Prostate gland (tissue), 2 donors: ENCODE measurements at regions not wholly inside any gene's neighbourhood (a gene's known extent, or its start where the extent isn't known, plus 50 kb on each side); places are given as distances from the start of the nearest gene placed in this dataset.

Experiments used
- DNase-seq: peaks from one replicate; pipeline ENCODE4 v3.0.0-alpha.2; 2019; ENCODE audit warnings: low spot score
- H3K27ac ChIP-seq, 2 donors: fragments of 200-600 bp; sonication (generic); 2 replicates each; pipeline ENCODE4 v1.5.1; 2017 to 2019
- H3K27me3 ChIP-seq: fragments of 200-600 bp; sonication (generic); replicated peaks from 2 replicates; pipeline ENCODE4 v1.5.1; 2019; ENCODE audit not compliant: insufficient read depth
- H3K36me3 ChIP-seq, 2 donors: fragments of 200-600 bp; sonication (generic); 1 replicate in 1 of 2; 2 replicates in 1 of 2; pipeline versions ENCODE4 v1.5.1 to v1.8.1; 2017 to 2019
- H3K4me1 ChIP-seq: fragments of 200-600 bp; sonication (generic); replicated peaks from 2 replicates; pipeline ENCODE4 v1.5.1; 2019
- H3K4me3 ChIP-seq, 2 donors: fragments of 200-600 bp; sonication (generic); 2 replicates each; pipeline ENCODE4 v1.5.1; 2017 to 2019
- H3K9me3 ChIP-seq: fragments of 200-600 bp; sonication (generic); 2 replicates; pipeline ENCODE4 v1.5.1; 2017
- CTCF ChIP-seq, 4 experiments: fragments of 200-600 bp in 2 of 4; fragments of 450-650 bp in 2 of 4; sonication (generic) in 2 of 4; IDR thresholded peaks; 1 replicate in 3 of 4; 2 replicates in 1 of 4; pipeline ENCODE4 v1.5.1; 2016 to 2019; ENCODE audit warnings: antibody characterized with exemption in 4 of 4, mild to moderate bottlenecking in 2 of 4, moderate library complexity in 2 of 4
- POLR2A ChIP-seq: fragments of 450-650 bp; IDR thresholded peaks from one replicate; pipeline ENCODE4 v1.6.1; 2016; ENCODE audit warnings: antibody characterized with exemption, mild to moderate bottlenecking
- POLR2AphosphoS5 ChIP-seq: sonication (generic); formaldehyde crosslinking; IDR thresholded peaks from one replicate; pipeline ENCODE4 v1.6.1; 2017; ENCODE audit warnings: antibody characterized with exemption
- whole genome bisulfite sequencing: methylation state at CpG from one replicate; pipeline ENCODE4 v1.1.5; 2018; 5-methylcytosine and 5-hydroxymethylcytosine counted together
- intact Hi-C: fragments of 100-400 bp; cut with DNase I; formaldehyde crosslinking; loops from one replicate; pipeline ENCODE4 v1.14.2; 2022

DNA sequence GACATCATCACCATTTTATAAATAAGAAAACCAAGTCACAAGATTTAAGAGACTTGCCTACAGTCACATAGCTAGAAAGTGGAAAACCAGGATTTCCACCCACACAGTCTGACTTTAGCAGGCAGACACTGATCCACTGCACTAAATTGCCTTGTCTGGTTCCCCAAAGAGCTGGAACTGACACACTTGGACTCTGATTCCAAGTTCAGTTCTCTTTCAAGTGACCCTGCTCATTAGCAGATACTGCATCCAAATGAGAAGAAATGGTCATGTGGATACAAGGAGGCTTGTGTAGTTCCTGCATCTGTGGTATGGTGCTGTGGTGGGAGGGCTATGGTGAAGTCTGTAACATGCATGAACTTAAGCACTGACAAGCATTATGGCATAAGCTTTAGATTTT is 180.1 kb upstream of the MKLN1 start:
- no peak overlapping the region for H3K27ac ChIP-seq
- no peaks in the 10 kb centered on the region for H3K36me3 ChIP-seq
- TF ChIP-seq CTCF (IDR thresholded peaks at IDR 0.05): no peak
- TF ChIP-seq POLR2A: no peak
- TF ChIP-seq POLR2AphosphoS5: no peak
- intact Hi-C loops: no loop called here
- no peaks in the 10 kb centered on the region for H3K27me3 ChIP-seq
- no peak overlapping the region for H3K4me3 ChIP-seq
- no peak for DNase-seq
- no peaks in the 10 kb centered on the region for H3K9me3 ChIP-seq
- H3K4me1 ChIP-seq: no peaks in the 10 kb centered on the region

DNA sequence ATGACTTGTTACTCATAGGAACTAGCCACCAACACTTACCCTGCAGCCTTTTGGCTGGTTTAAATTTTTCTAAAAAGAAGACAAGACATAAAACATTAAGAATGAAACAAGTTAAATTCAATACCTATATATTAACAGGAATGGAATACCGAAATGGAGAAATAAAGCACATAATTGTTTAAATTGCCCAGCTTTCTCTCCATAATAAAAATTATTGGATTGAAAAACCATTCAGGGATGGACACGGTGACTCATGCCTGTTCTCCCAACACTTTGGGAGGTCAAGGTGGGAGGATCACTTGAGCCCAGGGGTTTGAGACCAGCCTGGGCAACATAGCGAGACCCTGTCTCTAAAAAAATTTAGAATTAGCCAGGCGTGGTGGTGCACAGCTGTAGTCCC is 179.4 kb upstream of the MKLN1 start:
- Histone ChIP-seq H3K27ac (no peak overlapping the region), H3K4me3 (no peak overlapping the region), H3K36me3 (no peaks in the 10 kb centered on the region), H3K4me1 (no peaks in the 10 kb centered on the region), H3K9me3 (no peaks in the 10 kb centered on the region), H3K27me3 (no peaks in the 10 kb centered on the region)
- no peak for DNase-seq
- intact Hi-C loops: no loop called here
- no peak for TF ChIP-seq POLR2A
- TF ChIP-seq POLR2AphosphoS5: no peak
- TF ChIP-seq CTCF (IDR thresholded peaks at IDR 0.05): no peak
- WGBS: 90% methylated on average over 4 of the region's 4 CpGs

- WGBS: 84% methylated on average over 10 of the region's 10 CpGs
- Histone ChIP-seq H3K4me1 (no peaks in the 10 kb centered on the region), H3K36me3 (no peaks in the 10 kb centered on the region), H3K9me3 (no peaks in the 10 kb centered on the region), H3K27ac (no peak overlapping the region), H3K4me3 (no peak overlapping the region), H3K27me3 (no peaks in the 10 kb centered on the region)
- DNase-seq: no peak
- intact Hi-C loops: no loop called here
- no peak for TF ChIP-seq POLR2A
- TF ChIP-seq CTCF (IDR thresholded peaks at IDR 0.05): no peak
- no peak for TF ChIP-seq POLR2AphosphoS5
Measured at GRCh38 chr7:131148708-131149428, 178.8 kb upstream of the MKLN1 start.

DNA sequence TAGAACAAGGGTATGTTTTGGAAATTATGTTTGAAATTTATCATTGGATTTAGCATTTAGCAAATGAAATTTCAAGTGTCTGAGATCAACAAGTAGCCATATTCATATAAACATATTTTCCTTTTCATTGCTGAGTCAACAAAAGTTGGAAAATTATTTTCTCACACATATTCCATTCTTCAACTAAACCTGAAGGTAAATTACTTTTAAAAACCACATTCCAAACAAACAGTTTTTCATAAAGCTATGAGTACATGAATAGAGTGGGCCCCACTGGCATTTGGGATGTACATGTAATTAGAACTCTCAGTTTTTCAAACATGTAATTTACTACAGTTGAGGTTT is 178.3 kb upstream of the MKLN1 start:
- Histone ChIP-seq H3K9me3 (no peaks in the 10 kb centered on the region), H3K27me3 (no peaks in the 10 kb centered on the region), H3K4me1 (no peaks in the 10 kb centered on the region), H3K4me3 (no peak overlapping the region), H3K36me3 (no peaks in the 10 kb centered on the region), H3K27ac (no peak overlapping the region)
- TF ChIP-seq POLR2AphosphoS5: no peak
- TF ChIP-seq POLR2A: no peak
- no peak for TF ChIP-seq CTCF (IDR thresholded peaks at IDR 0.05)
- DNase-seq: no peak
- intact Hi-C loops: no loop called here

DNA sequence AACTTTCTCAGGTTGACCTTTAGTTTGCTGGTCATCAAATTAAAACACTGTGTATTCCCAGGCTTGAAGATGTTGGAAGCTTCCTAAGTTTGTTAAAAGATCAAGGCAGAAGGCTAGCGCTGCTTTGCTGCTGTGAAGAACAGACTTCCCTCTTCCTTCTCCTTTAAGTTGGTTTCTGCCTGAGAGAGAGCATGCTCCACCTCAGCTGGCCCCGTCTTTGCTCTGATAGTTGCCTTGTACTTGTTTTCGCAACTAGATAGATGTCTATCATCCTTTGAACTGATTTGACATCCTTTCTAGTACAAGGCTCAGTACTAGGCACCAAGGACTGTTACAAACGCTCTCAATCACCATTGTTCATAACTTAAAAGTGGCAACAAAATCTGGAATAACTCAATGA is 177.8 kb upstream of the MKLN1 start:
- H3K9me3 ChIP-seq: no peaks in the 10 kb centered on the region
- no peak for DNase-seq
- H3K27me3 ChIP-seq: no peaks in the 10 kb centered on the region
- no peak for TF ChIP-seq CTCF (IDR thresholded peaks at IDR 0.05)
- no peak overlapping the region for H3K4me3 ChIP-seq
- intact Hi-C loops: loop anchor here (5.0 kb wide), 1 partner anchor 38 kb away; no protein-coding TSS in a partner anchor
- no peaks in the 10 kb centered on the region for H3K4me1 ChIP-seq
- 91% methylated on average over 4 of the region's 4 CpGs for WGBS
- no peak overlapping the region for H3K27ac ChIP-seq
- no peaks in the 10 kb centered on the region for H3K36me3 ChIP-seq
